Mammary epithelial cell (primary cell): ENCODE measurements at regions not wholly inside any gene's neighbourhood (a gene's known extent, or its start where the extent isn't known, plus 50 kb on each side); places are given as distances from the start of the nearest gene placed in this dataset.

Experiments
- EZH2 ChIP-seq: IDR thresholded peaks from 2 replicates; pipeline ENCODE4 v1.6.1; 2012; ENCODE audit warnings: low read length, inconsistent platforms, borderline replicate concordance
- TF ChIP-seq, protein P1 (sequence below), 2 donors: IDR thresholded peaks in 1 of 2; conservative IDR thresholded peaks in 1 of 2; 2 replicates each; pipeline ENCODE4 v1.5.1; 2011 to 2012; ENCODE audit warnings: inconsistent platforms in 2 of 2, low read length in 2 of 2, mild to moderate bottlenecking in 2 of 2, control low read depth in 1 of 2, low read depth in 1 of 2; ENCODE audit not compliant: insufficient read depth in 1 of 2; ENCODE audit errors: extremely low read depth in 1 of 2

DNA sequence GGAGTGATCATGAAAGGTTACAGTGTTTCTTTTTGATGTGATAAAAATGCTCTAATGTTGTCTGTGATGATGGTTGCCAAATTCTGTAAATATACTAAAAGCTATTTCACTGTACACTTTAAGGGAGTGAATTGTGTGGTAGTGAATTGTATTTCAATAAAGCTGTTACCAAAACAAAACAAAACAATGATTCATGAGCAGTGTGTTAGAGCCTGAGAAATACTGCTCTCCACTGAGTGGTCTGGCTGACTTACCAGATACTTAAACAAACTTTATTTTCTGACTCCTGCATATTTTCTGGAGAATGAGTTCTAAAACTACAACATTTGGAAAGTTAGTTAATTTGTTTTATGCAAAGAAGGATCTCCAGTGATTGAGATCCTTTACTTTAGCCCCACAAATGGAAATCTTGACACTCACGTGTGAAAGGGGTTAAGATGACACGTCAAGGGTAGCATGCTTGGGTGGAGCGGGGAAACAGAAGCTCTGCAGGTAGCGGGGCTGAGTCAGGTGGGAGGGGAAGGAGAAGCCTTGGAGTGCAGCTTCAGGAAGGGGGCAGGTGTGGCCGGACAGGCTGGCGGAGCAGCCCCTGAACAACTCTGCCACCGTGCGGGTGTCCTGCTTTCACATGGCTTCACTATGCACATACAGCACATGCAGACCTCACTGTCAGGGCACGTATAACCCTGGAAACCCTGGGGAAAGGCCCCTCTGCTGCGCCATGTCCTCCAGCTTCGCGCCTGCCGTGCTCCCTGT is 256.7 kb downstream of the IRX1 start:
- no peak for TF ChIP-seq EZH2
- TF ChIP-seq, protein P1, sequence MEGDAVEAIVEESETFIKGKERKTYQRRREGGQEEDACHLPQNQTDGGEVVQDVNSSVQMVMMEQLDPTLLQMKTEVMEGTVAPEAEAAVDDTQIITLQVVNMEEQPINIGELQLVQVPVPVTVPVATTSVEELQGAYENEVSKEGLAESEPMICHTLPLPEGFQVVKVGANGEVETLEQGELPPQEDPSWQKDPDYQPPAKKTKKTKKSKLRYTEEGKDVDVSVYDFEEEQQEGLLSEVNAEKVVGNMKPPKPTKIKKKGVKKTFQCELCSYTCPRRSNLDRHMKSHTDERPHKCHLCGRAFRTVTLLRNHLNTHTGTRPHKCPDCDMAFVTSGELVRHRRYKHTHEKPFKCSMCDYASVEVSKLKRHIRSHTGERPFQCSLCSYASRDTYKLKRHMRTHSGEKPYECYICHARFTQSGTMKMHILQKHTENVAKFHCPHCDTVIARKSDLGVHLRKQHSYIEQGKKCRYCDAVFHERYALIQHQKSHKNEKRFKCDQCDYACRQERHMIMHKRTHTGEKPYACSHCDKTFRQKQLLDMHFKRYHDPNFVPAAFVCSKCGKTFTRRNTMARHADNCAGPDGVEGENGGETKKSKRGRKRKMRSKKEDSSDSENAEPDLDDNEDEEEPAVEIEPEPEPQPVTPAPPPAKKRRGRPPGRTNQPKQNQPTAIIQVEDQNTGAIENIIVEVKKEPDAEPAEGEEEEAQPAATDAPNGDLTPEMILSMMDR (conservative IDR thresholded peaks at IDR 0.05 in 1 of 2, IDR thresholded peaks at IDR 0.05 in 1 of 2; ENCODE audit: extremely low read depth in 1 of 2, insufficient read depth in 1 of 2, low read depth in 1 of 2, low read length in 2 of 2) = no peak
